ENCODE measurements at regions not wholly inside any gene's neighbourhood (a gene's known extent, or its start where the extent isn't known, plus 50 kb on each side); places are given as distances from the start of the nearest gene placed in this dataset.

DNA sequence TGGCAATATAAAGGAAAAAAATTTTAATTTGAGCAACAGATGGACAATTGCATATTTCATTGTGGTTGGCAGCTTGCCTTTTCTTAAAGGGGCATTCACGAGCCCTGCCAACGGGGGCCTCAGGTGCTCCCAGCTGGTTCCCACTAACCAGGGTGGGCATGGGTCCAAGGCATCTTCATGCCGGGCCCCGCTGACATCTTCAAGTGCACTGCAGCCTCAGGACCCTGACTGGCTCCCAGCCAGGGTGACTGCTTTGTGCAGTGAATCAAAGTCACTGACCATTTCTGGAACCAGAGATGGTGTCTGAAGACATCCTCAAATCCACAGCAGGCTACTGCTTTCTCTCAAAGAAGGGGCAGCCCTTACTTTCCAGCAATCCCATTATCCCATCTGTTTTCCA lies 275.2 kb upstream of the MGMT start:
- TF ChIP-seq, protein P1, sequence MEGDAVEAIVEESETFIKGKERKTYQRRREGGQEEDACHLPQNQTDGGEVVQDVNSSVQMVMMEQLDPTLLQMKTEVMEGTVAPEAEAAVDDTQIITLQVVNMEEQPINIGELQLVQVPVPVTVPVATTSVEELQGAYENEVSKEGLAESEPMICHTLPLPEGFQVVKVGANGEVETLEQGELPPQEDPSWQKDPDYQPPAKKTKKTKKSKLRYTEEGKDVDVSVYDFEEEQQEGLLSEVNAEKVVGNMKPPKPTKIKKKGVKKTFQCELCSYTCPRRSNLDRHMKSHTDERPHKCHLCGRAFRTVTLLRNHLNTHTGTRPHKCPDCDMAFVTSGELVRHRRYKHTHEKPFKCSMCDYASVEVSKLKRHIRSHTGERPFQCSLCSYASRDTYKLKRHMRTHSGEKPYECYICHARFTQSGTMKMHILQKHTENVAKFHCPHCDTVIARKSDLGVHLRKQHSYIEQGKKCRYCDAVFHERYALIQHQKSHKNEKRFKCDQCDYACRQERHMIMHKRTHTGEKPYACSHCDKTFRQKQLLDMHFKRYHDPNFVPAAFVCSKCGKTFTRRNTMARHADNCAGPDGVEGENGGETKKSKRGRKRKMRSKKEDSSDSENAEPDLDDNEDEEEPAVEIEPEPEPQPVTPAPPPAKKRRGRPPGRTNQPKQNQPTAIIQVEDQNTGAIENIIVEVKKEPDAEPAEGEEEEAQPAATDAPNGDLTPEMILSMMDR (IDR thresholded peaks at IDR 0.05; ENCODE audit: low read depth, low read length) = no peak
- no peak for DNase-seq (ENCODE audit: extremely low read depth, low read depth)

DNA sequence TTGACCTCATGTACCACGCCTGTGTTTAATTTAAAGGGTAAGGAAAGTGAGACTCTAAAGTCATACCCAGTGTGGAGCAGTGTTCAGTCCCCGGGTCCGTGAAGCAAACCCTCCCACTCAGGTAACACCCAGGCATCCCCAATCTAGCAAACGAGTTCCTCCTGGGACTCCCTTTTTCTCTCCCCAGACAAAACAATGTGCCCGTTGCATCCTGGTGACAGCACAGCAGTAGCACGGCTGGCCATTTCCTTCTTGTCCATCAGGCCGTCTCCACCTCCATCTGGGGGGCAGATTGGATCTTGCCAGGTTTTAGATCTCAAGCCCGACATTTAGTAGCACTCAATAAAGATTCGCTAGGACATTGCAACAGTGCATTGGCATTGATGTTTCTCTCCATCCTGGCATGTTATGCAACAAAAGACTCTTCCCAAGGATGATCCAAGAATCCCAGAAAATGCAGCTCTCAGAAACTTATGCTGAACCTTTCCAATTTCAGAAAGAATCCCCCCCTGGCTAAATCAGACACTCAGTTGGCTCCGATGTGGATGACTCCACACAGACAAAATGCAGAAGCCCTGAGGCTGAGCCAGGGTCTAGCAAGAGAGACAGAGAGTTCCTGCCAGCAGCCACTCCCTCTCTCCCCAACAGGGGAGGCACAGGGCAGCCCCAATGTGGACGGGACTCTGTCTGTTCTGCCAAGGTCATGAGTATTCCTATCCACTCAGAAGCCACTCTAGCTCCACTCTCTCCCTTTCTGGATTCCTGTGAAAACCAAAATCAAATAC lies 274.5 kb upstream of the MGMT start:
- no peak for DNase-seq (ENCODE audit: extremely low read depth, low read depth)
- TF ChIP-seq, protein P1 (IDR thresholded peaks at IDR 0.05; ENCODE audit: low read depth, low read length) = no peak

DNA sequence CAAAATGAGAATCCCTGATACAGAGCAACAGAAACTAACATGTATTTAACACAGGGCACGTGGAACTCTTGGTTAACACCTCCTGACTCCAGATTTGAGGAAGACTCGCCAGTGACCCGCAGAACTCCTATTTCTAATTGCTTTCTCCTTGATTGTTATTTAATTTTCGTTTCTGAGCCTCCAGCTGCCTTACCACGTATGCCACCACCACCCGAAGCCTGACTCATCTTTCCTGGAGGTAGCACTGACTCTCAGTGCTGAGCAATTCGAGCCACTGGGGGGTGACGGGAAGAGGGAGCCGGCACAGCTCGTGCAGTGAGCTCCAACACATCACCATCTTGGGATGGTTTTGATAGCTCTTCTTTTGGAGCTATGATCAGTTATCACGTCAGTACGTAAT lies 273.9 kb upstream of the MGMT start:
- DNase-seq (ENCODE audit: extremely low read depth, low read depth) = no peak
- TF ChIP-seq, protein P1 (IDR thresholded peaks at IDR 0.05; ENCODE audit: low read depth, low read length) = no peak

DNA sequence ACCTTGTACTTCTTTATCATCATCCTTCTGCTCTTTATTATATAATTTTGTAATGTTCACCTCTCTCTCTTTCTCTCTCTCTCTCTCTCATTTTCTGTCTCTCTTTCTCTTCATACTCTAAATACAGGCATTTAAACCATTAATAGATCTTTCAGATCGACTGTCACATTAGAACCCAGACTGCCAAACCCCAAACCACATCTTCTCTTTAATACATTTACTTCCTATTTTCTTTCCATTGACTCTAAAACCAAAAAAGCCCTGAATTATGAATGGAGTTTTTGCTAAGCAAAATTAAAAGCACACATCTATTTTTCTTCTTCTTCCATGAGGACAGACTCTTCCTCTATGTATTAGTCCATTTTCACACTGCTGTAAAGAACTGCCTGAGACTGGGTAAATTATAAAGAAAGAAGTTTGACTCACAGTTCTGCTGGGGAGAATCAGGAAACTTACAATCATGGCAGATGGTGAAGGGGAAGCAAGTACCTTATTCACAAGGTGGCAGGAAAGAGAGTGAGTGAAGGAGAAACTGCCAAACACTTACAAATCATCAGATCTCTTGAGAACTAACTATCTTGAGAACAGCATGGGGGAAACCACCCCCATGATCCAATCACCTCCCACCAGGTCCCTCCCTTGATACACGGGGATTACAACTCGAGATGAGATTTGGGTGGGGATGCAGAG lies 272.7 kb upstream of the MGMT start:
- TF ChIP-seq, protein P1 (IDR thresholded peaks at IDR 0.05; ENCODE audit: low read depth, low read length) = no peak
- DNase-seq (ENCODE audit: extremely low read depth, low read depth) = no peak

DNA sequence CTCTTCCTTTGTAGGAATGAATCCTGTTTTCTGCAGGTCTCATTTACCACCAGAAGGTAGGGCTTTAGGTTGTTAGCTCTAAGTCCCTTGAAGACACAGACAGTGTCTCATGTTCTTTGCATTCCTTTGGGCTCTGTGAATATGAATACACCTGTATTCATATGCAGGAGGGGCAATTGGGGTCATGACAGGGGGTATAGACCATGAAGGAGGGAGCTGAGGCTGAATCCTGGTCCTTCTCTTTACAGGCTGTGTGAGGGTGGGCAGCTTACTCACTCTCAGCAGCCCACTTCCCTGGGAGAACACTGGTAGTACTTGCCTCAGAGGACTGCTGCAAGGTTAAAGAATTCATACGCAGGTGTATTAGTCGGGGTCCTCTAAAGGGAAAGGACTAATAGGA lies 267.2 kb upstream of the MGMT start:
- TF ChIP-seq, protein P1 (IDR thresholded peaks at IDR 0.05; ENCODE audit: low read depth, low read length) = no peak
- DNase-seq (ENCODE audit: extremely low read depth, low read depth) = no peak

DNA sequence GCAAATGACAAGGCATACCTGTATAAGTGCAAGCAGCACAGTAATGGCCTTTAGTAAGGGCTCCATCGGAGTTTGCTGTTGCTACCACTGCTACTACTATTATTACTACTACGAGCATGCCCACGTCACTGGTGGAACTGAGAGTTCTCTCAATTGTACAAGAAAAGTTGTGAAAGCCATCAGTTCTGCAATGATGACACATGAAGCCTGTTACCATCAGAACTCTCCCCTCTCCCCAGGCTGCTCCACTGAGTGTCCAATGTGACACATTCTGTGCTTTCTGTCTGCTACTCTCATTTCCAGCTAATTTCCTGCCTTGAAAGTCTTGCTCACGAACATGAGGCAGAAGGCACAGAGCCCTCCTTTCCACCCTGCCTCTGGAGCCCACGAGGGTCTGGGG lies 263.2 kb upstream of the MGMT start:
- TF ChIP-seq, protein P1 (IDR thresholded peaks at IDR 0.05; ENCODE audit: low read depth, low read length) = no peak
- no peak for DNase-seq (ENCODE audit: extremely low read depth, low read depth)

DNA sequence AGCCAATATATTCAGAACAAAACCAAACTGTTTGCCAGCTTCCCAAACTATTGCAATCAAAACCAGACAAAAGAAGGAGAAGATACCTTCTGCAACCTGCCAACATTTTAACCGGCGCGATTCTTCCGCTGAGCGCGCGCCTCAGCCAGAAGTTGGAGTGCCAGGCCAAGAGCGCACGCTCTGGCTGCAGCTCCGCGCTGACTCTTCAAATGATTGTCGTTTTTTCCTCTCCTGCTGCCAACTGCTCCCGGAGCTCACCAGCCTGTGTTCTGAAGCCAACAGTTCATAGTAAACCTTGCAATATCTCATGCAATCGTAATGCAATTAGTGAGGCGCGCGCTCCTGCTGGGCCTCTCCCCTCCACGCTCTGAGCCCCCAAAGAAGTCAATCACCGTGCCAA lies 259.7 kb upstream of the MGMT start:
- TF ChIP-seq, protein P1 (IDR thresholded peaks at IDR 0.05; ENCODE audit: low read depth, low read length) = no peak
- no peak for DNase-seq (ENCODE audit: extremely low read depth, low read depth)
